Testis (tissue), 2 donors: ENCODE measurements at regions not wholly inside any gene's neighbourhood (a gene's known extent, or its start where the extent isn't known, plus 50 kb on each side); places are given as distances from the start of the nearest gene placed in this dataset.

Source experiments
- POLR2A ChIP-seq: fragments of 450-650 bp; IDR thresholded peaks from one replicate; pipeline ENCODE4 v1.6.1; 2017; ENCODE audit warnings: antibody characterized with exemption, mild to moderate bottlenecking, moderate library complexity
- TF ChIP-seq, protein P1 (sequence below), 3 experiments: fragments of 450-650 bp in 2 of 3; fragments of 200-600 bp in 1 of 3; sonication (generic) in 1 of 3; IDR thresholded peaks; one replicate each; pipeline ENCODE4 v1.5.1; 2016 to 2019; ENCODE audit warnings: antibody characterized with exemption in 3 of 3, mild to moderate bottlenecking in 2 of 3, moderate library complexity in 1 of 3

DNA sequence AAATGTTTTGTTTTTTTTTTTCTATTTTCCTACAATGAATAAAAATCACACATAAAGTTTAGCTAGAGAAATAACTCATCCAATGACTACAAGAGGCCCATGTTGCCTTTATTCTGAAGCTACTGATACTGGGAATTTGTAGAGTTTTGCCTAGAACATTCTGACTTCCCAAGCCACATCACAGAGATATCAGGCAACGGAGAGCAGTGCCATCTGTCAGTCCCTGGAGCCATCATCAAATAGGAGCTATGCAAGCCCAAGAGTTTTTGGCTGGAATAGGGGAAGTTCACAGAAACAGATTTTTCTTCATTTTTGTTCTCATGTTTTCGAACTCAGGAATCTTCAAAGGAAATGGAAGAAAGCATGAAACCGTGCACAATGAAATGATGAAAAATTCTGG is 896.6 kb downstream of the TLE1 start:
- no peak for TF ChIP-seq POLR2A
- TF ChIP-seq, protein P1, sequence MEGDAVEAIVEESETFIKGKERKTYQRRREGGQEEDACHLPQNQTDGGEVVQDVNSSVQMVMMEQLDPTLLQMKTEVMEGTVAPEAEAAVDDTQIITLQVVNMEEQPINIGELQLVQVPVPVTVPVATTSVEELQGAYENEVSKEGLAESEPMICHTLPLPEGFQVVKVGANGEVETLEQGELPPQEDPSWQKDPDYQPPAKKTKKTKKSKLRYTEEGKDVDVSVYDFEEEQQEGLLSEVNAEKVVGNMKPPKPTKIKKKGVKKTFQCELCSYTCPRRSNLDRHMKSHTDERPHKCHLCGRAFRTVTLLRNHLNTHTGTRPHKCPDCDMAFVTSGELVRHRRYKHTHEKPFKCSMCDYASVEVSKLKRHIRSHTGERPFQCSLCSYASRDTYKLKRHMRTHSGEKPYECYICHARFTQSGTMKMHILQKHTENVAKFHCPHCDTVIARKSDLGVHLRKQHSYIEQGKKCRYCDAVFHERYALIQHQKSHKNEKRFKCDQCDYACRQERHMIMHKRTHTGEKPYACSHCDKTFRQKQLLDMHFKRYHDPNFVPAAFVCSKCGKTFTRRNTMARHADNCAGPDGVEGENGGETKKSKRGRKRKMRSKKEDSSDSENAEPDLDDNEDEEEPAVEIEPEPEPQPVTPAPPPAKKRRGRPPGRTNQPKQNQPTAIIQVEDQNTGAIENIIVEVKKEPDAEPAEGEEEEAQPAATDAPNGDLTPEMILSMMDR (IDR thresholded peaks at IDR 0.05), result no peak
